ENCODE measurements at regions not wholly inside any gene's neighbourhood (a gene's known extent, or its start where the extent isn't known, plus 50 kb on each side); places are given as distances from the start of the nearest gene placed in this dataset.

GRCh38 chr5:77948476-77948875, 172.3 kb upstream of the TBCA start:
- Mint-ChIP-seq H3K4me3 (no peak overlapping the region), H3K9me3 (no peaks in the 10 kb centered on the region), H3K36me3 (ENCODE audit: low read depth) (no peaks in the 10 kb centered on the region), H3K27ac (no peak overlapping the region), H3K4me1 (ENCODE audit: low read depth) (no peaks in the 10 kb centered on the region), H3K27me3 (ENCODE audit: insufficient read depth) (peaks cover 41% of the 10 kb centered on the region)
- TF ChIP-seq CTCF (IDR thresholded peaks at IDR 0.05), result no peak
- no peak for DNase-seq

GRCh38 chr5:77947041-77947428, 170.9 kb upstream of the TBCA start:
- no peak for TF ChIP-seq CTCF (IDR thresholded peaks at IDR 0.05)
- no peak for DNase-seq
- Mint-ChIP-seq H3K27ac (no peak overlapping the region), H3K36me3 (ENCODE audit: low read depth) (no peaks in the 10 kb centered on the region), H3K27me3 (ENCODE audit: insufficient read depth) (peaks cover 35% of the 10 kb centered on the region), H3K4me3 (no peak overlapping the region), H3K9me3 (no peaks in the 10 kb centered on the region), H3K4me1 (ENCODE audit: low read depth) (no peaks in the 10 kb centered on the region)

- Mint-ChIP-seq H3K4me1 (ENCODE audit: low read depth) (no peaks in the 10 kb centered on the region), H3K9me3 (no peaks in the 10 kb centered on the region), H3K36me3 (ENCODE audit: low read depth) (no peaks in the 10 kb centered on the region), H3K27me3 (ENCODE audit: insufficient read depth) (peaks cover 33% of the 10 kb centered on the region), H3K4me3 (no peak overlapping the region), H3K27ac (no peak overlapping the region)
- peak; percentile 40 for TF ChIP-seq CTCF (IDR thresholded peaks at IDR 0.05)
- DNase-seq, result no peak
These were observed 170.4 kb upstream of the TBCA start for GRCh38 chr5:77946381-77947040.

- H3K27me3 Mint-ChIP-seq (ENCODE audit: insufficient read depth), result peaks cover 32% of the 10 kb centered on the region
- H3K36me3 Mint-ChIP-seq (ENCODE audit: low read depth), result no peaks in the 10 kb centered on the region
- H3K4me3 Mint-ChIP-seq, result no peak overlapping the region
- no peaks in the 10 kb centered on the region for H3K9me3 Mint-ChIP-seq
- no peak overlapping the region for H3K27ac Mint-ChIP-seq
- DNase-seq, result no peak
- TF ChIP-seq CTCF (IDR thresholded peaks at IDR 0.05), result no peak
- no peaks in the 10 kb centered on the region for H3K4me1 Mint-ChIP-seq (ENCODE audit: low read depth)
These were observed 169.7 kb upstream of the TBCA start for GRCh38 chr5:77945874-77946273.

DNA sequence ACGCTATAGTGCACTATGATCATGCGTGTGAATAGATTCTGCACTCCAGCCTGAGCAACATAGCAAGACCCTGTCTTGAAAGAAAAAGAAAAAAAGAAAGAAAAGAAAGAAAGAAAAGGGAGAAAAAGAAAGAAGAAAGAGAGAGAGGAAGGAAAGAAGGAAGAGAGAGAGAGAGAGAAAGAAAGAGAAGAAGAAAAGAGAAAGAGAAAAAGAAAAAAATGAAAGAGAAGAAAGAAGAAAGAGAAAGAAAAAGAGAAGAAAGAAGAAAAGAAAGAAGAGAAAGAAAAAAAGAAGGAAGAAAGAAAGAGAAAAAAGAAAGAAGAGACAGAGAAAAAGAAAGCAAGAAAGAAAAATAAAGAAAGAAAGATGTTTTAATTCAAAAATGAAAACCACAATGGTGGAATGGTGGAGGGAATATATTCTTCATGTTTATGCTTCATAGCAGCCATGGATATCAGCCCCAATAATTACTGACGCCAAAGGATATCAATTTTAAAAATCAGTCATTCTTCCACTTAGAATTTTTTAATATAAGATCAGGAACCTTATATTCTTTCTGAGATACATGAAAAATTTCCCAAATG, 168.7 kb upstream of the TBCA start:
- H3K4me3 Mint-ChIP-seq, result no peak overlapping the region
- TF ChIP-seq CTCF (IDR thresholded peaks at IDR 0.05), result no peak
- peaks cover 26% of the 10 kb centered on the region for H3K27me3 Mint-ChIP-seq (ENCODE audit: insufficient read depth)
- H3K36me3 Mint-ChIP-seq (ENCODE audit: low read depth), result no peaks in the 10 kb centered on the region
- no peak for DNase-seq
- H3K27ac Mint-ChIP-seq, result no peak overlapping the region
- no peaks in the 10 kb centered on the region for H3K9me3 Mint-ChIP-seq
- H3K4me1 Mint-ChIP-seq (ENCODE audit: low read depth), result no peaks in the 10 kb centered on the region

All from HFFc6 (cell line).